Fibroblast of the aortic adventitia (primary cell): ENCODE measurements at regions not wholly inside any gene's neighbourhood (a gene's known extent, or its start where the extent isn't known, plus 50 kb on each side); places are given as distances from the start of the nearest gene placed in this dataset.

Experiments
- DNase-seq: peaks from one replicate; pipeline ENCODE4 v3.0.0-alpha.2; 2010; ENCODE audit warnings: low read depth
- H3K4me3 ChIP-seq: 2 replicates; pipeline ENCODE4 v1.5.1; 2011; ENCODE audit warnings: low read depth, mild to moderate bottlenecking, control low read depth, low read length, moderate library complexity
- TF ChIP-seq, protein P1 (sequence below): IDR thresholded peaks from 2 replicates; pipeline ENCODE4 v1.5.1; 2011; ENCODE audit warnings: mild to moderate bottlenecking, low read length, control low read depth, inconsistent platforms; ENCODE audit not compliant: insufficient read depth

DNA sequence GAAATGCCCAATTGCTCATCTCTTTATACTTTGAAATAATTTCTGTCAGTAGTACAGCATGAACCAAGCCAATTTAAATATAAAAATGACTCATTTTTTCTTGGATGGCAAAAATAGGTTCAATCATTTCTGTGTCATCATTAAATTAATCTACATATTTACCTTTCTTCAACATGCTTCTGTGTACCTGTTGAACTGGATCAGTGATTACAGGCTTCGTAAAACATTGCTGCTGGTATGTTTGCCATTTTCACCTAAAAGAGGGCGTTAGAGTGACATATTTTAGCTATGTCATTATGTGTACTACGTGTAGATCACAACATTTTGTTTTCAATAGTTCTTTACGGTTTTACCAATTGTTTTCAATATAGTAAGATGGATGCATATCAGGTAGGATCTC lies 340.5 kb upstream of the MAOA start:
- DNase-seq = no peak
- TF ChIP-seq, protein P1, sequence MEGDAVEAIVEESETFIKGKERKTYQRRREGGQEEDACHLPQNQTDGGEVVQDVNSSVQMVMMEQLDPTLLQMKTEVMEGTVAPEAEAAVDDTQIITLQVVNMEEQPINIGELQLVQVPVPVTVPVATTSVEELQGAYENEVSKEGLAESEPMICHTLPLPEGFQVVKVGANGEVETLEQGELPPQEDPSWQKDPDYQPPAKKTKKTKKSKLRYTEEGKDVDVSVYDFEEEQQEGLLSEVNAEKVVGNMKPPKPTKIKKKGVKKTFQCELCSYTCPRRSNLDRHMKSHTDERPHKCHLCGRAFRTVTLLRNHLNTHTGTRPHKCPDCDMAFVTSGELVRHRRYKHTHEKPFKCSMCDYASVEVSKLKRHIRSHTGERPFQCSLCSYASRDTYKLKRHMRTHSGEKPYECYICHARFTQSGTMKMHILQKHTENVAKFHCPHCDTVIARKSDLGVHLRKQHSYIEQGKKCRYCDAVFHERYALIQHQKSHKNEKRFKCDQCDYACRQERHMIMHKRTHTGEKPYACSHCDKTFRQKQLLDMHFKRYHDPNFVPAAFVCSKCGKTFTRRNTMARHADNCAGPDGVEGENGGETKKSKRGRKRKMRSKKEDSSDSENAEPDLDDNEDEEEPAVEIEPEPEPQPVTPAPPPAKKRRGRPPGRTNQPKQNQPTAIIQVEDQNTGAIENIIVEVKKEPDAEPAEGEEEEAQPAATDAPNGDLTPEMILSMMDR = no peak
- no peak overlapping the region for H3K4me3 ChIP-seq

DNA sequence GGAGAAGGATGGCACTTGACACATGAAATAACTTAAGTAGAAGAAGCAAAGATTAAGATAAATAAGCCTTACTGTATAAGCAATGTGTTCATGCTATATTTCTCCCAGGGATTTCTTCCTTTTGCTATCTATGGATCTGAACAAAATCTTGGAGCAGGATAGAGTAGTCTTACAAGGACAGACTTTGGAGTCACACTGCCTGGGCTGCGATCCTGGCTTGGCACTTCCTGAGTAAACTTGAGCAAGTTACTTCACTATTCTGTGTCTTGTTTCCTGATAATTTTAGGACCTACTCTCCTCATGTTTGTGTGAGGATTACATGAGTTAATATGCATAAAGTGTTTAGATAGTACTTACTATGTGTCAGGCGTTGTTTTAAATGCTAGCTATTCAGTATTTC lies 340.0 kb upstream of the MAOA start:
- H3K4me3 ChIP-seq = no peak overlapping the region
- no peak for DNase-seq
- TF ChIP-seq, protein P1 = no peak

DNA sequence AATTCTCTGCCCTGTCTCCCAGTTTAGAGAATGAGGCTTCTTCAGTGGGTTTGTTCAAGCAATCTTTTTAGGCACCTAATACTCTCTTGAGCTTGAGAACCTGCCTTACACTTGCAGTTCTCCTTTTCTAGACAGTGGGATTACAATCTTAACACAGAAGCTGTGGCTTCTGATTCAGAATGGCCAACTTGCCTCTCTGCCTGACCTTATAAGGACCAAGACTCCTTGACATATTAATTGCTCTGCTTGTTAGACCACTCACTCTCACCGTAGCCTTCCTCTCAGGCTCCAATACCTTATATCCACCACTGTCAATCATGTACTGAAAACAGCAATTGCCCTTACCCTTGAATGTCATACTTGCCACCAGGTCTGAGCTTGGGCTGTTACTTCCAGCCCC lies 338.7 kb upstream of the MAOA start:
- no peak for DNase-seq
- H3K4me3 ChIP-seq = no peak overlapping the region
- TF ChIP-seq, protein P1 = no peak

DNA sequence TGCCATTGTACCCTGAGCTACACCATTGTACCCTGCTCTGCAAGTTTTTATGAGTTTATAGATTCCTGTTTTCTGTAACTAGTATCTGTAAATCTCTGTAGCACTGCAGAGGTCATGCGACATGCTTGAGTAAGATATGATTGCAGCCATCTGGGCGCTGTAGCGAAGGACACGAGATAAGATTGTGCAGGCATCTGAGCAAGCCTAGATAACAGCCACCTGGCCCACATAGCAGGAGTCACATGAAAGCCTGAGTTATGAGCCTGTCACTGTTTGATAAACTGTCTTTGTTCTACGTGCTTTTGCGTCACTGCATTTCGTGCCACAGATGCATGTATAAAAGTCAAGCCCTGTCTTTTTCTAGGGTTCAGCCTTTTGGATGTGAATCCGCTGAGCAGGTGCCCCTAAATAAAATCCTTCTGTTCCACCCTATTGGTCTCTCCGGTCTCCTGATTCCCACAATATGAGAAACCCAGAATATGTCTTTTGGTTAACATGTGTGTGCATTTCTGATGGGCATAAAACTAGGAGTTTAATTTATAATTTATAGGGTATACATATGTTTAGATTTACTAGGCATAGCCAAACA lies 327.6 kb upstream of the MAOA start:
- DNase-seq = no peak
- TF ChIP-seq, protein P1 = no peak
- no peak overlapping the region for H3K4me3 ChIP-seq

DNA sequence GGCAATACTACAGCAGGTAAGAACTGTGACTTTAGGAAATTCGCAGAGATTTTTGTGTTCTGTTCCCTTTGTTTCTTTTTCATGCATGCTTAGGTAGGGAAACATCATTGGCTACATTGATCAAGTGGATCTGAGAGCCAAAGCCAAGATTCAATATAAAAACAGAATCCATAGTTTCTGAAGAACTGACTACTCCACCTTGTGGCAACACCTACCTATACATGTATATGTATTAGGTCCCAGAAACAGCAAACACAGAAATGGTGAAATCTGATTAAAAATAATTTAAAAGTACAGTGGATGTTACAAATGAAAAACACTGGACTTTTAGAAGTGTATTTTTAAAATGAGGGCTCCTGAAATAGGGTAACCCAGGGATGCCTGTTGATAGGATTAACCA lies 322.6 kb upstream of the MAOA start:
- DNase-seq = no peak
- TF ChIP-seq, protein P1 = no peak
- H3K4me3 ChIP-seq = no peak overlapping the region

DNA sequence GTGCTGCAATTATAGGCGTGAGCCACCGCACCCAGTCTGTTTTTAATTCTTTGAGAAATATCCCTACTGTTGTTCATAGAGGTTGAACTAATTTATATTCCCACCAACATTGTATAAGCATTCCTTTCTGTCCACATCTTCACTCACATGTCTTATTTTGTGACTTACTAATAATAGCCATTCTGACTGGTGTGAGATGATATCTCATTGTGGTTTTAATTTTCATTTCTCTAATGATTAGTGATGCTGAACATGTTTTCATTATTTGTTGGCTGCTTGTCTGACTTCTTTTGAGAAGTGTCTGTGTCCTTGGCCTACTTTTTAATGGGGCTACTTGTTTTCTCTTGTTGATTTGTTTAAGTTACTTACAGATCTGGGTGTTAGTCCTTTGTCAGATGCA lies 310.9 kb upstream of the MAOA start:
- H3K4me3 ChIP-seq = no peak overlapping the region
- DNase-seq = no peak
- TF ChIP-seq, protein P1 = no peak

DNA sequence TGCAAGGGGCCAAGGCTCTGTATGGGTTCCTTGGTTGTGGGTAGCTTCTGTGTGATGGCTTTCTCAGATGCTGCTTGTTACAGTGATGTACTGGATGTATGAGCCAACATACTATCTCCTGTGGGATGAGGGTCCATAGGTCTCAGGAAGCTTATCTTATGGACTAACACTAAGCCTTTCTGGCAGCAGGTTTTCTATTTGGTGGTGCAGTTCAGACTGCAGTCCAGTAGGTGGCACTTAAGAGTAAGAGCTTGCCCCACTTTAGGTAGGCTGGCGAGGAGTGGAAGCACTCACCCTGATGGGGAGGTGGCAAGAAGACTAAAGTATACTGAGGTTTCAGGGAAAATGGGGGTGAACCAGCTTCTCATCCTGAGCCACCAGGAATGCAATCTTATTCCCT lies 306.7 kb upstream of the MAOA start:
- no peak overlapping the region for H3K4me3 ChIP-seq
- TF ChIP-seq, protein P1 = peak; percentile 66
- peak; percentile 30 for DNase-seq
